A549 (cell line): ENCODE measurements at regions not wholly inside any gene's neighbourhood (a gene's known extent, or its start where the extent isn't known, plus 50 kb on each side); places are given as distances from the start of the nearest gene placed in this dataset.

Experiments
- ESRRA ChIP-seq: fragments of 150-350 bp; IDR thresholded peaks from 2 replicates; pipeline ENCODE4 v1.6.1; 2014; ENCODE audit warnings: mild to moderate bottlenecking, low read length, borderline replicate concordance
- RCOR1 ChIP-seq: fragments of 150-350 bp; IDR thresholded peaks from 2 replicates; pipeline ENCODE4 v1.6.1; 2014; ENCODE audit warnings: antibody characterized with exemption, low read length, low read depth
- TF ChIP-seq, protein P1 (sequence below): fragments of >200 bp; sonication (Bioruptor Twin); formaldehyde crosslinking; IDR thresholded peaks from 3 replicates; pipeline ENCODE4 v1.5.1; 2016
- TF ChIP-seq, protein P2 (sequence below): fragments of 200-600 bp; sonication (generic); IDR thresholded peaks from 2 replicates; pipeline ENCODE4 v1.6.1; 2016; ENCODE audit warnings: antibody characterized with exemption, mild to moderate bottlenecking, moderate library complexity
- TF ChIP-seq, protein P3 (sequence below): fragments of 450-650 bp; IDR thresholded peaks from 2 replicates; pipeline ENCODE4 v1.6.1; 2014; ENCODE audit warnings: antibody characterized with exemption

DNA sequence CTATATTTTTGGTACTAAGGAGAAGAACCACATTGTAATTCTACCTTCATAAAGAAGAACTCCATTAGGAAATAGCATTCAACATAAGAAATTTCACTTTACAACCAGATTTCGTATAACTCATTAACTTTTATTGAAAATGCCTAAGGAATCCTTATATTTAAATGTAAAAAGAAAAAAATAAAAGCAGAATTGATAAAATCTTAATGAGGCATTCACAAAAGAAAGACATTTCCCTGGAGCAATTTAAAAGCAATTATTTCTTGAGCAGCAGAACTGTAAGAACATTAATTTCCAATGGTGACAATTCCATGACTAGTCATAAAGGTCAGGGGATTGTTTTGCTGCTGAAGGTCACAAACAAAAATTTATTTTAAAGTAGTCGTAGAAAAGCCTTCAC is 1192.8 kb upstream of the TMEM132C start:
- TF ChIP-seq ESRRA (no peak), RCOR1 (no peak)
- TF ChIP-seq, protein P1, sequence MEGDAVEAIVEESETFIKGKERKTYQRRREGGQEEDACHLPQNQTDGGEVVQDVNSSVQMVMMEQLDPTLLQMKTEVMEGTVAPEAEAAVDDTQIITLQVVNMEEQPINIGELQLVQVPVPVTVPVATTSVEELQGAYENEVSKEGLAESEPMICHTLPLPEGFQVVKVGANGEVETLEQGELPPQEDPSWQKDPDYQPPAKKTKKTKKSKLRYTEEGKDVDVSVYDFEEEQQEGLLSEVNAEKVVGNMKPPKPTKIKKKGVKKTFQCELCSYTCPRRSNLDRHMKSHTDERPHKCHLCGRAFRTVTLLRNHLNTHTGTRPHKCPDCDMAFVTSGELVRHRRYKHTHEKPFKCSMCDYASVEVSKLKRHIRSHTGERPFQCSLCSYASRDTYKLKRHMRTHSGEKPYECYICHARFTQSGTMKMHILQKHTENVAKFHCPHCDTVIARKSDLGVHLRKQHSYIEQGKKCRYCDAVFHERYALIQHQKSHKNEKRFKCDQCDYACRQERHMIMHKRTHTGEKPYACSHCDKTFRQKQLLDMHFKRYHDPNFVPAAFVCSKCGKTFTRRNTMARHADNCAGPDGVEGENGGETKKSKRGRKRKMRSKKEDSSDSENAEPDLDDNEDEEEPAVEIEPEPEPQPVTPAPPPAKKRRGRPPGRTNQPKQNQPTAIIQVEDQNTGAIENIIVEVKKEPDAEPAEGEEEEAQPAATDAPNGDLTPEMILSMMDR, result no peak
- TF ChIP-seq, protein P2, sequence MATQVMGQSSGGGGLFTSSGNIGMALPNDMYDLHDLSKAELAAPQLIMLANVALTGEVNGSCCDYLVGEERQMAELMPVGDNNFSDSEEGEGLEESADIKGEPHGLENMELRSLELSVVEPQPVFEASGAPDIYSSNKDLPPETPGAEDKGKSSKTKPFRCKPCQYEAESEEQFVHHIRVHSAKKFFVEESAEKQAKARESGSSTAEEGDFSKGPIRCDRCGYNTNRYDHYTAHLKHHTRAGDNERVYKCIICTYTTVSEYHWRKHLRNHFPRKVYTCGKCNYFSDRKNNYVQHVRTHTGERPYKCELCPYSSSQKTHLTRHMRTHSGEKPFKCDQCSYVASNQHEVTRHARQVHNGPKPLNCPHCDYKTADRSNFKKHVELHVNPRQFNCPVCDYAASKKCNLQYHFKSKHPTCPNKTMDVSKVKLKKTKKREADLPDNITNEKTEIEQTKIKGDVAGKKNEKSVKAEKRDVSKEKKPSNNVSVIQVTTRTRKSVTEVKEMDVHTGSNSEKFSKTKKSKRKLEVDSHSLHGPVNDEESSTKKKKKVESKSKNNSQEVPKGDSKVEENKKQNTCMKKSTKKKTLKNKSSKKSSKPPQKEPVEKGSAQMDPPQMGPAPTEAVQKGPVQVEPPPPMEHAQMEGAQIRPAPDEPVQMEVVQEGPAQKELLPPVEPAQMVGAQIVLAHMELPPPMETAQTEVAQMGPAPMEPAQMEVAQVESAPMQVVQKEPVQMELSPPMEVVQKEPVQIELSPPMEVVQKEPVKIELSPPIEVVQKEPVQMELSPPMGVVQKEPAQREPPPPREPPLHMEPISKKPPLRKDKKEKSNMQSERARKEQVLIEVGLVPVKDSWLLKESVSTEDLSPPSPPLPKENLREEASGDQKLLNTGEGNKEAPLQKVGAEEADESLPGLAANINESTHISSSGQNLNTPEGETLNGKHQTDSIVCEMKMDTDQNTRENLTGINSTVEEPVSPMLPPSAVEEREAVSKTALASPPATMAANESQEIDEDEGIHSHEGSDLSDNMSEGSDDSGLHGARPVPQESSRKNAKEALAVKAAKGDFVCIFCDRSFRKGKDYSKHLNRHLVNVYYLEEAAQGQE, result no peak
- TF ChIP-seq, protein P3, sequence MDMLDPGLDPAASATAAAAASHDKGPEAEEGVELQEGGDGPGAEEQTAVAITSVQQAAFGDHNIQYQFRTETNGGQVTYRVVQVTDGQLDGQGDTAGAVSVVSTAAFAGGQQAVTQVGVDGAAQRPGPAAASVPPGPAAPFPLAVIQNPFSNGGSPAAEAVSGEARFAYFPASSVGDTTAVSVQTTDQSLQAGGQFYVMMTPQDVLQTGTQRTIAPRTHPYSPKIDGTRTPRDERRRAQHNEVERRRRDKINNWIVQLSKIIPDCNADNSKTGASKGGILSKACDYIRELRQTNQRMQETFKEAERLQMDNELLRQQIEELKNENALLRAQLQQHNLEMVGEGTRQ, result no peak
